Ovary (tissue), 7 donors: ENCODE measurements at regions not wholly inside any gene's neighbourhood (a gene's known extent, or its start where the extent isn't known, plus 50 kb on each side); places are given as distances from the start of the nearest gene placed in this dataset.

ENCODE experiments used
- DNase-seq, 5 donors: peaks; one replicate each; pipeline ENCODE4 v3.0.0-alpha.2; 2019 to 2020
- H3K27ac ChIP-seq, 2 donors: fragments of 200-600 bp; one replicate each; pipeline versions ENCODE4 v1.5.1 to v1.8.0; 2019 to 2022
- H3K27me3 ChIP-seq: fragments of 200-600 bp; one replicate; pipeline ENCODE4 v1.8.0; 2022
- H3K36me3 ChIP-seq: fragments of 200-600 bp; sonication (generic); one replicate; pipeline ENCODE4 v1.5.1; 2019
- H3K4me1 ChIP-seq: one replicate; pipeline ENCODE4 v1.8.1; 2013; ENCODE audit warnings: mild to moderate bottlenecking, moderate library complexity; ENCODE audit not compliant: insufficient read depth
- H3K4me3 ChIP-seq: fragments of 200-600 bp; sonication (generic); one replicate; pipeline ENCODE4 v1.5.1; 2017
- H3K9me3 ChIP-seq, 2 donors: fragments of 200-600 bp in 1 of 2; sonication (generic) in 1 of 2; one replicate each; pipeline versions ENCODE4 v1.5.1 to v1.8.1; 2013 to 2019; ENCODE audit warnings: mild to moderate bottlenecking in 1 of 2, moderate library complexity in 1 of 2
- EP300 ChIP-seq: sonication (generic); formaldehyde crosslinking; IDR thresholded peaks from one replicate; pipeline ENCODE4 v1.6.1; 2017; ENCODE audit warnings: antibody characterized with exemption
- POLR2A ChIP-seq: fragments of 450-650 bp; IDR thresholded peaks from one replicate; pipeline ENCODE4 v1.6.1; 2017; ENCODE audit warnings: antibody characterized with exemption, mild to moderate bottlenecking, moderate library complexity
- WGBS, 3 donors: extraction: QIAGEN DNeasy Blood & Tissue Kit in 1 of 3; methylation state at CpG; one replicate each; pipeline versions ENCODE4 v1.1.5 to v1.1.7; 2013 to 2017; 5-methylcytosine and 5-hydroxymethylcytosine counted together
- intact Hi-C, 4 donors: fragments of 100-400 bp; cut with DNase I; formaldehyde crosslinking; loops; one replicate each; pipeline versions ENCODE4 v1.11.0 to v1.15.1; 2022 to 2023
- TF ChIP-seq, protein P1 (sequence below), 3 donors: fragments of 450-650 bp in 2 of 3; fragments of 200-600 bp in 1 of 3; IDR thresholded peaks; one replicate each; pipeline versions ENCODE4 v1.5.1 to v1.8.0; 2016 to 2022; ENCODE audit warnings: antibody characterized with exemption in 3 of 3, mild to moderate bottlenecking in 1 of 3
- donor health status: DM: no; HTN: no; CAD: no; lungs with moderate emphysema.
- donor health status: DM: no; HTN: no; CAD: no.
- donor health status: Bipolar disorder and iron deficiency.
- donor health status: DM: no; HTN: no; CAD: no.
- donor health status: DM: yes; HTN: yes; CAD: no.

DNA sequence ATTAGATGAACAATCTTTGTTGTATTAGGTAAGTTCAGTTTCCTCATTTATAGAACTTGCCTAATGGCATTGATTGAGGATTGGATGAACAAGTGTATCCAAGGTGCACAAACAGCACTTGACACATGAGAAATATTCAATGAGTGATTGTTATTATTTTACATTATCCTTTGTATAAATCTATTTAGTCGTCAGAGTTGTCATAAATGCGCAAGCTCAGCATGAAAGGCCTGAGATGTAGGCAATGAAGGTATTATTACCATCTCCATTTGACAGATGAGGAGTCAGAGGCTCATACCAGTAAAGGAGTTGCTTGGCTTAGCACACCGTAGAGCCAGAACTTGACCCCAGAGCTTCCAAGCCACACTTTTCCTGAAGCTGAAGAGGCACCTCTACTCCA, 291.4 kb downstream of the C1D start:
- WGBS, 3 donors, result 91 to 97% (median 94%) methylated on average over 3 of the region's 3 CpGs
- TF ChIP-seq, protein P1, sequence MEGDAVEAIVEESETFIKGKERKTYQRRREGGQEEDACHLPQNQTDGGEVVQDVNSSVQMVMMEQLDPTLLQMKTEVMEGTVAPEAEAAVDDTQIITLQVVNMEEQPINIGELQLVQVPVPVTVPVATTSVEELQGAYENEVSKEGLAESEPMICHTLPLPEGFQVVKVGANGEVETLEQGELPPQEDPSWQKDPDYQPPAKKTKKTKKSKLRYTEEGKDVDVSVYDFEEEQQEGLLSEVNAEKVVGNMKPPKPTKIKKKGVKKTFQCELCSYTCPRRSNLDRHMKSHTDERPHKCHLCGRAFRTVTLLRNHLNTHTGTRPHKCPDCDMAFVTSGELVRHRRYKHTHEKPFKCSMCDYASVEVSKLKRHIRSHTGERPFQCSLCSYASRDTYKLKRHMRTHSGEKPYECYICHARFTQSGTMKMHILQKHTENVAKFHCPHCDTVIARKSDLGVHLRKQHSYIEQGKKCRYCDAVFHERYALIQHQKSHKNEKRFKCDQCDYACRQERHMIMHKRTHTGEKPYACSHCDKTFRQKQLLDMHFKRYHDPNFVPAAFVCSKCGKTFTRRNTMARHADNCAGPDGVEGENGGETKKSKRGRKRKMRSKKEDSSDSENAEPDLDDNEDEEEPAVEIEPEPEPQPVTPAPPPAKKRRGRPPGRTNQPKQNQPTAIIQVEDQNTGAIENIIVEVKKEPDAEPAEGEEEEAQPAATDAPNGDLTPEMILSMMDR (IDR thresholded peaks at IDR 0.05), result no peak
- TF ChIP-seq EP300 (no peak), POLR2A (no peak)
- DNase-seq, result no peak
- no peak overlapping the region for H3K27ac ChIP-seq
- no peaks in the 10 kb centered on the region for H3K4me1 ChIP-seq
- no peaks in the 10 kb centered on the region for H3K9me3 ChIP-seq
- H3K36me3 ChIP-seq, result no peaks in the 10 kb centered on the region
- H3K27me3 ChIP-seq, result no peaks in the 10 kb centered on the region
- intact Hi-C loops, result loop anchor here in 1 of 4 donors (10.0 kb wide), 1 partner anchor 1107 kb away; no protein-coding TSS in a partner anchor
- H3K4me3 ChIP-seq, result no peak overlapping the region

GRCh38 chr2:67772216-67773170, 290.3 kb downstream of the C1D start:
- WGBS, 3 donors, result 67 to 75% (median 70%) methylated on average over 9 of the region's 9 CpGs
- intact Hi-C loops, result loop anchor here in 1 of 4 donors (10.0 kb wide), 1 partner anchor 1108 kb away; no protein-coding TSS in a partner anchor
- Histone ChIP-seq H3K36me3 (no peaks in the 10 kb centered on the region), H3K27ac (no peak overlapping the region), H3K27me3 (no peaks in the 10 kb centered on the region), H3K9me3 (no peaks in the 10 kb centered on the region), H3K4me1 (no peaks in the 10 kb centered on the region), H3K4me3 (no peak overlapping the region)
- TF ChIP-seq EP300 (no peak), POLR2A (no peak)
- TF ChIP-seq, protein P1 (IDR thresholded peaks at IDR 0.05), result no peak
- no peak for DNase-seq

- no peak for DNase-seq
- Histone ChIP-seq H3K9me3 (no peaks in the 10 kb centered on the region), H3K36me3 (no peaks in the 10 kb centered on the region), H3K4me3 (no peak overlapping the region), H3K27me3 (no peaks in the 10 kb centered on the region), H3K4me1 (no peaks in the 10 kb centered on the region), H3K27ac (no peak overlapping the region)
- WGBS, 3 donors, result 85 to 95% (median 91%) methylated on average over 3 of the region's 3 CpGs
- intact Hi-C loops, result loop anchor here in 1 of 4 donors (10.0 kb wide), 1 partner anchor 1109 kb away; no protein-coding TSS in a partner anchor
- TF ChIP-seq POLR2A (no peak), EP300 (no peak)
- TF ChIP-seq, protein P1 (IDR thresholded peaks at IDR 0.05), result no peak
Observed at GRCh38 chr2:67773851-67774250, 289.0 kb downstream of the C1D start.

DNA sequence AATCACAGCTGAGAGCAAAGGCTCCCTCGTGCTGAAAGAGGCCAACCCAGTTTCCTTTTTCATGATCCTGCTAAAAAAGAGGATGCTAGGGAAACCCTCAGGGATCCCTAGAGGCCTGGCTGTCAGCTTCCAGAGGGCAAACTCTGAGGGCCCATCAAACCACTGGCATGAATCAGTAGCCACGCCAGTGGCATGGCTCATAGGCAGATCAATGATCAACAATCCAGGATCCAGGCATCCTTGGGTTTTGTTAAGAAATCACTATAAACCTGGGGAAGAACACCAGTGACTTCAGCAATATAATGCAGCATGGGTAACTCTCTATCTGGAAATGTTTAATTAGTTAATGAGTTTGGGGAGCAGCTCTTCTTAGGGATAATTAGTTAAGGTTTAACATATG, 286.5 kb downstream of the C1D start:
- intact Hi-C loops, result loop anchor here in 1 of 4 donors (10.0 kb wide), 1 partner anchor 1111 kb away; no protein-coding TSS in a partner anchor
- no peaks in the 10 kb centered on the region for H3K27me3 ChIP-seq
- H3K36me3 ChIP-seq, result no peaks in the 10 kb centered on the region
- no peaks in the 10 kb centered on the region for H3K4me1 ChIP-seq
- TF ChIP-seq, protein P1 (IDR thresholded peaks at IDR 0.05), result no peak
- no peak for TF ChIP-seq POLR2A
- DNase-seq, result no peak
- no peak overlapping the region for H3K27ac ChIP-seq
- 60 to 63% (median 63%) methylated on average over 2 of the region's 2 CpGs for WGBS, 3 donors
- no peaks in the 10 kb centered on the region for H3K9me3 ChIP-seq
- no peak overlapping the region for H3K4me3 ChIP-seq
